WI38 (cell line): ENCODE measurements at regions not wholly inside any gene's neighbourhood (a gene's known extent, or its start where the extent isn't known, plus 50 kb on each side); places are given as distances from the start of the nearest gene placed in this dataset.

Experiments
- H3K4me3 ChIP-seq: 2 replicates; pipeline ENCODE4 v1.5.1; 2011; ENCODE audit warnings: low read depth, mild to moderate bottlenecking, control low read depth, low read length
- CTCF ChIP-seq: IDR thresholded peaks from 2 replicates; pipeline ENCODE4 v1.5.1; 2012; ENCODE audit warnings: low read depth, mild to moderate bottlenecking, control low read depth, low read length

DNA sequence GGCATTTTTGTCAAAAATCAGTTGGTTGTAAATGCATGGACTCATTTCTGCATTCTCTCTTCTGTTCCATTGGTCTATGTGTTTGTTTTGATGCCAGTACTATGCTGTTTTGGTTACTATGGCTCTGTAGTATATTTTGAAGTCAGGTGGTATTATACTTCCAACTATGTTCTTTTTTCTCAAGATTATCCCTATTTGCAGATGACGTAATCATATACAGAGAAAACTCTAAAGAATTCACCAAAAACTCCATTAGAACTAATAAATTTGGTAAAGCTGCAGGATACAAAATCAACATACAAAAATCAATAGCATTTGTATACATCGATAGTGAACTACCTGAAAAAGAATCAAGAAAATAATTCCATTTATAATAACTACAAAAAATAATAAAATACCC lies 253.1 kb upstream of the NEGR1 start:
- no peak for TF ChIP-seq CTCF
- no peak overlapping the region for H3K4me3 ChIP-seq

- no peak overlapping the region for H3K4me3 ChIP-seq
- TF ChIP-seq CTCF, result no peak
Observed at GRCh38 chr1:72530646-72531045, 248.3 kb upstream of the NEGR1 start.

GRCh38 chr1:72526926-72527325 lies 244.6 kb upstream of the NEGR1 start:
- no peak overlapping the region for H3K4me3 ChIP-seq
- no peak for TF ChIP-seq CTCF

GRCh38 chr1:72524021-72524420 lies 241.7 kb upstream of the NEGR1 start:
- TF ChIP-seq CTCF, result no peak
- H3K4me3 ChIP-seq, result no peak overlapping the region

DNA sequence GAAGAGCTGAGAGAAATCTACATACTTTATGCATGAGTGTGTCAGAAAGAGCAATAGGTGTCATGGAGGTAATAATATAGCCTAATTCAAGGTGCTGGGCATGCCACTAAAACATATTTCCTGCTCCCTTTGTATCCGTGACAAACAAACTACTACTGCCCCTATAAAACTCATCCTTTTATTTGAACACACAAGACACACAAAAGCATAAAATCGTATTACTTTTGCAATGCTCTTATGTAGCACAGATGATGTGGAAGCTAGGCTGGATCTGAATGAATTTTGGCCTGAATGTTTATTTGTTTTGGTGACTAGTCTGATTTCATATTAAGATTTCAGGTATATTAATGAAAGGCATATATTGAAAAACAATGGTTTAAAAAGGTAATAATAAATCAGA lies 239.3 kb upstream of the NEGR1 start:
- H3K4me3 ChIP-seq, result no peak overlapping the region
- no peak for TF ChIP-seq CTCF

DNA sequence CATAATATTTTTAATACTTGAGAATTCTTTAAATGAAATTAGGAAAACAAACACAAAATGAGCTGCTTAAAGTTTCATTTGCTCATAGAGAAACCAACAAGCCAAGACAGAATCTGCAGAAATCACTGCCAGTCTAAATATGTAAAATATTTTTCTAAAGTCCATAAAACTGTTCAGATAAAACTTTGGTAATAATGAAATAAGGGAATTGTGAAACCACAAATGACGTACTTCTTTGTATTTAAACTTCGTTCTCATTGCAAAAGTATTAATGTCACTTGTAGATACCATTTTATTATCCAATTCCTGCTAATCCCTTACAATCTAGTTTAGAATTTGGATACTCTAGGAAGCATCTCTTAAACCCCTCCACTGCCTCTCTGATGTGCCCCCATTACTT lies 234.5 kb upstream of the NEGR1 start:
- TF ChIP-seq CTCF, result no peak
- no peak overlapping the region for H3K4me3 ChIP-seq

- H3K4me3 ChIP-seq, result no peak overlapping the region
- no peak for TF ChIP-seq CTCF
Observed at GRCh38 chr1:72516264-72516663, 233.9 kb upstream of the NEGR1 start.
